H9 (cell line): ENCODE measurements at regions not wholly inside any gene's neighbourhood (a gene's known extent, or its start where the extent isn't known, plus 50 kb on each side); places are given as distances from the start of the nearest gene placed in this dataset.

Experiments used
- DNase-seq: peaks from one replicate; pipeline ENCODE4 v3.0.0-alpha.2; 2017
- H2AFZ ChIP-seq: one replicate; pipeline ENCODE4 v1.6.1; 2013; ENCODE audit warnings: mild to moderate bottlenecking, low read length, control low read depth, moderate library complexity
- H2AK5ac ChIP-seq: 2 replicates; pipeline ENCODE4 v1.6.1; 2013; ENCODE audit warnings: low read length, control low read depth, mixed read lengths; ENCODE audit not compliant: insufficient read length
- H2BK120ac ChIP-seq: one replicate; pipeline ENCODE4 v1.6.1; 2013; ENCODE audit warnings: low read depth, mild to moderate bottlenecking, low read length, control low read depth, inconsistent platforms; ENCODE audit not compliant: poor library complexity, severe bottlenecking
- H2BK12ac ChIP-seq: 2 replicates; pipeline ENCODE4 v1.6.1; 2013; ENCODE audit warnings: low read length, control low read depth, mixed read lengths, low read depth; ENCODE audit not compliant: insufficient read length
- H2BK15ac ChIP-seq: 2 replicates; pipeline ENCODE4 v1.6.1; 2013; ENCODE audit warnings: low read depth, low read length, control low read depth
- H2BK20ac ChIP-seq: one replicate; pipeline ENCODE4 v1.6.1; 2013; ENCODE audit warnings: low read depth, mild to moderate bottlenecking, low read length, control low read depth, inconsistent platforms; ENCODE audit not compliant: poor library complexity, severe bottlenecking
- H2BK5ac ChIP-seq: 2 replicates; pipeline ENCODE4 v1.6.1; 2013; ENCODE audit warnings: low read length, control low read depth, mixed read lengths; ENCODE audit not compliant: insufficient read length
- H3K14ac ChIP-seq: 2 replicates; pipeline ENCODE4 v1.6.1; 2013; ENCODE audit warnings: low read length, control low read depth; ENCODE audit not compliant: insufficient read depth
- H3K18ac ChIP-seq: 2 replicates; pipeline ENCODE4 v1.6.1; 2013; ENCODE audit warnings: low read depth, mild to moderate bottlenecking, mixed read lengths, low read length, control low read depth; ENCODE audit not compliant: insufficient read length
- H3K23ac ChIP-seq: 2 replicates; pipeline ENCODE4 v1.6.1; 2013; ENCODE audit warnings: low read length, control low read depth, mixed read lengths, low read depth; ENCODE audit not compliant: insufficient read length
- H3K23me2 ChIP-seq: 2 replicates; pipeline ENCODE4 v1.6.1; 2013; ENCODE audit warnings: low read depth, mild to moderate bottlenecking, mixed read lengths, low read length, control low read depth; ENCODE audit not compliant: insufficient read length, poor library complexity, severe bottlenecking
- H3K27ac ChIP-seq: 2 replicates; pipeline ENCODE4 v1.5.1; 2013; ENCODE audit warnings: low read length, control low read depth, mixed read lengths, low read depth; ENCODE audit not compliant: insufficient read length
- H3K27me3 ChIP-seq: 2 replicates; pipeline ENCODE4 v1.6.1; 2013; ENCODE audit warnings: low read length, control low read depth, inconsistent platforms; ENCODE audit not compliant: insufficient read depth
- H3K4ac ChIP-seq: 2 replicates; pipeline ENCODE4 v1.6.1; 2013; ENCODE audit warnings: low read depth, mild to moderate bottlenecking, control low read depth, inconsistent platforms, low read length, moderate library complexity
- H3K4me1 ChIP-seq: 2 replicates; pipeline ENCODE4 v1.6.1; 2013; ENCODE audit warnings: low read length, control low read depth, inconsistent platforms; ENCODE audit not compliant: insufficient read depth
- H3K4me2 ChIP-seq: 2 replicates; pipeline ENCODE4 v1.6.1; 2013; ENCODE audit warnings: low read length, control low read depth, mixed read lengths; ENCODE audit not compliant: insufficient read length, insufficient read depth
- H3K56ac ChIP-seq: 2 replicates; pipeline ENCODE4 v1.6.1; 2013; ENCODE audit warnings: low read depth, mild to moderate bottlenecking, mixed read lengths, low read length, control low read depth; ENCODE audit not compliant: insufficient read length
- H3K79me1 ChIP-seq: 2 replicates; pipeline ENCODE4 v1.6.1; 2013; ENCODE audit warnings: low read depth, mild to moderate bottlenecking, moderate library complexity, low read length, control low read depth, inconsistent platforms; ENCODE audit not compliant: insufficient read depth, poor library complexity, severe bottlenecking
- H3K79me2 ChIP-seq: 2 replicates; pipeline ENCODE4 v1.6.1; 2013; ENCODE audit warnings: low read length, control low read depth, inconsistent platforms; ENCODE audit not compliant: insufficient read depth
- H3K9ac ChIP-seq: 2 replicates; pipeline ENCODE4 v1.6.1; 2013; ENCODE audit warnings: low read length, control low read depth, mixed read lengths; ENCODE audit not compliant: insufficient read length; ENCODE audit errors: extremely low read depth
- H3K9me3 ChIP-seq: one replicate; pipeline ENCODE4 v1.6.1; 2013; ENCODE audit warnings: low read depth, low read length, inconsistent platforms; ENCODE audit not compliant: control insufficient read depth
- H3T11ph ChIP-seq: one replicate; pipeline ENCODE4 v1.6.1; 2013; ENCODE audit warnings: mild to moderate bottlenecking, low read length, control low read depth, inconsistent platforms
- H4K20me1 ChIP-seq: one replicate; pipeline ENCODE4 v1.6.1; 2013; ENCODE audit not compliant: control insufficient read depth, insufficient read length, insufficient read depth
- H4K5ac ChIP-seq: 2 replicates; pipeline ENCODE4 v1.6.1; 2013; ENCODE audit warnings: low read depth, mild to moderate bottlenecking, mixed read lengths, low read length, control low read depth; ENCODE audit not compliant: insufficient read length
- H4K8ac ChIP-seq: replicated peaks from 2 replicates; pipeline ENCODE4 v1.6.1; 2013; ENCODE audit warnings: low read length, control low read depth, mixed read lengths, low read depth; ENCODE audit not compliant: insufficient read length
- H4K91ac ChIP-seq: 2 replicates; pipeline ENCODE4 v1.6.1; 2013; ENCODE audit warnings: low read depth, mild to moderate bottlenecking, moderate library complexity, mixed read lengths, low read length, control low read depth; ENCODE audit not compliant: insufficient read length
- H3K27ac Mint-ChIP-seq, 3 experiments: 2 replicates in 2 of 3; 3 replicates in 1 of 3; pipeline ENCODE4 v1.8.0; 2020 to 2021; ENCODE audit warnings: mixed read lengths in 3 of 3, mild to moderate bottlenecking in 1 of 3, moderate library complexity in 1 of 3
- H3K27me3 Mint-ChIP-seq: 2 replicates; pipeline ENCODE4 v1.8.0; 2021; ENCODE audit warnings: low read depth, mild to moderate bottlenecking, moderate library complexity, mixed read lengths
- H3K36me3 Mint-ChIP-seq, 3 experiments: 2 replicates in 2 of 3; 3 replicates in 1 of 3; pipeline ENCODE4 v1.8.0; 2020 to 2021; ENCODE audit warnings: low read depth in 3 of 3, mixed read lengths in 3 of 3; ENCODE audit not compliant: insufficient read depth in 1 of 3
- H3K4me1 Mint-ChIP-seq, 2 experiments: 2 replicates each; pipeline ENCODE4 v1.8.0; 2020; ENCODE audit warnings: mixed read lengths in 2 of 2
- H3K4me3 Mint-ChIP-seq, 2 experiments: 2 replicates in 1 of 2; 3 replicates in 1 of 2; pipeline ENCODE4 v1.8.0; 2020 to 2021; ENCODE audit warnings: mild to moderate bottlenecking in 2 of 2, mixed read lengths in 2 of 2, moderate library complexity in 1 of 2
- H3K9me3 Mint-ChIP-seq, 2 experiments: 2 replicates in 1 of 2; 3 replicates in 1 of 2; pipeline ENCODE4 v1.8.0; 2020; ENCODE audit warnings: mild to moderate bottlenecking in 2 of 2, mixed read lengths in 2 of 2, moderate library complexity in 1 of 2
- WGBS: extraction: QIAGEN DNeasy Blood & Tissue Kit; methylation state at CpG from one replicate; pipeline ENCODE4 v1.1.7; 2013; ENCODE audit warnings: missing lambda C conversion rate, low lambda C conversion rate, mixed read lengths; ENCODE audit not compliant: insufficient read length; ENCODE audit errors: extremely low coverage; 5-methylcytosine and 5-hydroxymethylcytosine counted together
- TF ChIP-seq, protein P1 (sequence below): fragments of 200-600 bp; sonication (generic); conservative IDR thresholded peaks from 3 replicates; pipeline ENCODE4 v1.8.0; 2021; ENCODE audit warnings: antibody characterized with exemption, mild to moderate bottlenecking

DNA sequence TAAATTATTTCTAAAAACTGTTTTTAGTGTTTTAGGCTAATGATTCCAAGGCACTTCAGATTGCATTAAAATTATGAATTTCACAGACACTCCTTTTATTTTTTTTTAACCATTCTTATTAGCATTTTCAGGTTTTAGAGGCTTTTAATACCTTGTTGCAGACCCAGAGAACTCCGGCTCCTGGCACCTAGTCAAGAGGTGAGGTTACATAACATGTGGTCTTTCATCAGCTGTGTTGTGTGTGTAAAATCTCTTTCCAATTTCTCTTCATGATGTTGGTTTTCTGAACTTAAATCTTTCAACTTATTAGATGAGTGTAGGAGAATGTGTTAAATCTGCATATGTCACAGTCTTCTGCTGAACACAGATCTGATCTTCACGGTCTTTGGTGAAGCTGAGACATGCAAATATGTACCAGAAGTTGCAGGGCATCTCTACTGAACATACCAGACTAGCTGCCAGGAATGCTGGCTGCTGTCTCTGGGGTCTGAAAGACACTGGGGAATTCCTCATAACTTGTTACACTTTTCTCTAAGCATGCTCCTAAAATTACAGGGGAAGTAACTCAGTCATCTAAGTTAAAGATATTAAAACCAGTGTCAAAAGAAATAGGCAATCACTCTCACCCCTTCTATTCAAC, 1165.3 kb downstream of the EFNB2 start:
- no peaks in the 10 kb centered on the region for H3K27me3 Mint-ChIP-seq
- no peak overlapping the region for H3K27ac ChIP-seq
- TF ChIP-seq, protein P1, sequence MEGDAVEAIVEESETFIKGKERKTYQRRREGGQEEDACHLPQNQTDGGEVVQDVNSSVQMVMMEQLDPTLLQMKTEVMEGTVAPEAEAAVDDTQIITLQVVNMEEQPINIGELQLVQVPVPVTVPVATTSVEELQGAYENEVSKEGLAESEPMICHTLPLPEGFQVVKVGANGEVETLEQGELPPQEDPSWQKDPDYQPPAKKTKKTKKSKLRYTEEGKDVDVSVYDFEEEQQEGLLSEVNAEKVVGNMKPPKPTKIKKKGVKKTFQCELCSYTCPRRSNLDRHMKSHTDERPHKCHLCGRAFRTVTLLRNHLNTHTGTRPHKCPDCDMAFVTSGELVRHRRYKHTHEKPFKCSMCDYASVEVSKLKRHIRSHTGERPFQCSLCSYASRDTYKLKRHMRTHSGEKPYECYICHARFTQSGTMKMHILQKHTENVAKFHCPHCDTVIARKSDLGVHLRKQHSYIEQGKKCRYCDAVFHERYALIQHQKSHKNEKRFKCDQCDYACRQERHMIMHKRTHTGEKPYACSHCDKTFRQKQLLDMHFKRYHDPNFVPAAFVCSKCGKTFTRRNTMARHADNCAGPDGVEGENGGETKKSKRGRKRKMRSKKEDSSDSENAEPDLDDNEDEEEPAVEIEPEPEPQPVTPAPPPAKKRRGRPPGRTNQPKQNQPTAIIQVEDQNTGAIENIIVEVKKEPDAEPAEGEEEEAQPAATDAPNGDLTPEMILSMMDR, result no peak
- no peaks in the 10 kb centered on the region for H3K4me1 Mint-ChIP-seq
- no peak overlapping the region for H2BK15ac ChIP-seq
- no peaks in the 10 kb centered on the region for H3K23me2 ChIP-seq
- H2BK12ac ChIP-seq, result no peak overlapping the region
- no CpG with 5 or more reads among the region's 2 CpGs for WGBS
- H3K18ac ChIP-seq, result no peak overlapping the region
- H3K4ac ChIP-seq, result no peak overlapping the region
- no peak overlapping the region for H4K5ac ChIP-seq
- no peaks in the 10 kb centered on the region for H3K4me1 ChIP-seq
- no peak overlapping the region for H3K9ac ChIP-seq
- H3T11ph ChIP-seq, result no peak overlapping the region
- H4K20me1 ChIP-seq, result no peaks in the 10 kb centered on the region
- H2AK5ac ChIP-seq, result no peak overlapping the region
- H3K27ac Mint-ChIP-seq, result no peak overlapping the region; a peak in 1 of 7 replicates
- no peak overlapping the region for H2BK20ac ChIP-seq
- DNase-seq, result no peak
- H4K8ac ChIP-seq, result no peak overlapping the region
- H3K9me3 ChIP-seq, result no peaks in the 10 kb centered on the region
- H2BK5ac ChIP-seq, result no peak overlapping the region
- H3K14ac ChIP-seq, result no peak overlapping the region
- no peak overlapping the region for H3K56ac ChIP-seq
- H3K79me2 ChIP-seq, result no peaks in the 10 kb centered on the region
- no peaks in the 10 kb centered on the region for H3K27me3 ChIP-seq
- H3K4me2 ChIP-seq, result no peak overlapping the region
- H2AFZ ChIP-seq, result no peak overlapping the region
- peaks cover 0 to 8% of the 10 kb centered on the region in 2 experiments; a peak in 3 of 5 replicates for H3K9me3 Mint-ChIP-seq
- H3K36me3 Mint-ChIP-seq, result peaks cover 1 to 7% (median 3%) of the 10 kb centered on the region in 3 experiments; a peak in 4 of 7 replicates
- H3K4me3 Mint-ChIP-seq, result no peak overlapping the region
- no peak overlapping the region for H2BK120ac ChIP-seq
- H3K79me1 ChIP-seq, result no peaks in the 10 kb centered on the region
- no peak overlapping the region for H3K23ac ChIP-seq
- H4K91ac ChIP-seq, result no peak overlapping the region
